Activated CD4-positive, alpha-beta T cell treated with anti-CD3 and anti-CD28 coated beads, Interleukin-2, amount 10 ng/mL, durations not matched to agents 24 days and 14 days (primary cell): ENCODE measurements at regions not wholly inside any gene's neighbourhood (a gene's known extent, or its start where the extent isn't known, plus 50 kb on each side); places are given as distances from the start of the nearest gene placed in this dataset.

Source experiments
- DNase-seq: peaks from one replicate; pipeline ENCODE4 v3.0.0; 2022
- H3K27ac Mint-ChIP-seq: one replicate; pipeline ENCODE4 v1.8.0; 2022; ENCODE audit warnings: mild to moderate bottlenecking, mixed read lengths
- H3K27me3 Mint-ChIP-seq: one replicate; pipeline ENCODE4 v1.8.0; 2022; ENCODE audit warnings: mixed read lengths
- H3K36me3 Mint-ChIP-seq: one replicate; pipeline ENCODE4 v1.8.0; 2022; ENCODE audit warnings: low read depth, mild to moderate bottlenecking, mixed read lengths
- H3K4me1 Mint-ChIP-seq: one replicate; pipeline ENCODE4 v1.8.0; 2021; ENCODE audit warnings: mixed read lengths
- H3K4me3 Mint-ChIP-seq: one replicate; pipeline ENCODE4 v1.8.0; 2022; ENCODE audit warnings: mild to moderate bottlenecking, moderate library complexity, mixed read lengths
- H3K9me3 Mint-ChIP-seq: one replicate; pipeline ENCODE4 v1.8.0; 2021; ENCODE audit warnings: mixed read lengths
- intact Hi-C: fragments of 100-400 bp; cut with micrococcal nuclease; formaldehyde crosslinking; loops from one replicate; pipeline ENCODE4 v1.15.1; 2023

DNA sequence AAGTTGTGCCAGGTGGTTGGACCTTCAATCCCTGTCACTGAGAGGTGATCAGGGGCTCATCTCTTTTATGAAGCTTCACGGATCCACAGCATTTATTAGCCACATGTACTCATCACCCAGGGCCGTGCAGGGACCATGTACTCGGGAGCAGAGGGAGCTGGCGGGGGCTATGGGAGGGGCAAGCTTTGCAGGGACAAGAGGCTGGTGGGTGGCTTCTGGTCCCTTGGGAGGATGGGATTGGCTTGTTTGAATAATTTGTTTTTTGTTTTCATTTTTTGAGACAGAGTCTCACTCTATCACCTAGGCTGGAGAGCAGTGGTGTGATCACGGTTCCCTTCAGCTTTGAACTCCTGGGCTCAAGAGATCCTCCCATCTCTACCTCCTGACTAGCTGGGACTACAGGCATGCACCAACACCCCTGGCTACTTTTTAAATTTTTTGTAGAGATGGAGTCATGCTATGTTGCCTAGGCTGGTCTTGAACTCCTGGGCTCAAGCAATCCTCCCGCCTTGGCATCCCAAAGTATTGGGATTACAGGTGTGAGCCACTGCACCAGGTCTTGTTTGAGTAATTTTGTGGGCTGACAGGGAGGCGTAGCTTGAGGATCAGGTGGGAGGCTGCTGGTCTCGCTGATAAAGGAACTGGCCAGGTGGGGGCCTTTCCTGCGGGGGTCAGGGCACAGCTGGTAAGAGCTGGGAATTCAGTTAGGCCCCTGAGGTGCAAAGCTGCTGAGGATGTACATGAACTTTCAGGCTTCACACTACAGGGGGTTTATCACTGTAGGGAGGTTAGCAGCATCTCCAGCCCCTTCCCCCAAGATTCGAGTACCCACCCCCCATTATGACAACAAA is 308.0 kb upstream of the C1orf174 start:
- no peak overlapping the region for H3K27ac Mint-ChIP-seq
- intact Hi-C loops = no loop called here
- peaks cover 15% of the 10 kb centered on the region for H3K9me3 Mint-ChIP-seq
- H3K4me3 Mint-ChIP-seq = no peak overlapping the region
- no peaks in the 10 kb centered on the region for H3K27me3 Mint-ChIP-seq
- no peaks in the 10 kb centered on the region for H3K4me1 Mint-ChIP-seq
- no peaks in the 10 kb centered on the region for H3K36me3 Mint-ChIP-seq
- no peak for DNase-seq

DNA sequence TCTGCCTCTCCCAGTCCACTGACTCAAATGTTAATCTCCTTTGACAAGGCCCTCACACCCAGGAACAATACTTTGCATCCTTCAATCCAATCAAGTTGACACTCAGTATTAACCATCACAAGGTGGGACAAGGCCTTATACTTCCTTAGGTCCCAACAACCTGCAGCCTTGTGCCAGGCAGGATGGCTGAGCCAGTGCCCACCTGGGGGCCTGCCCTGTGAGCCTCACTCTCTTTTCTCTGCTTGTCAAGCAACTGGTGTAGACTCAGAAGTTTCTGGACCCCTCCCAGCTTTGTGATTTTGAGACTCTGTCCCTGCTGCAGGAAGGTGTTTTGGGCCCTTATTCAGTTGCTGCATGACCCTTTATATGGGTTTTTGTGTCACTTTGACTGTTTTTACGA is 310.0 kb upstream of the C1orf174 start:
- Mint-ChIP-seq H3K4me1 (no peaks in the 10 kb centered on the region), H3K27ac (no peak overlapping the region), H3K4me3 (no peak overlapping the region), H3K9me3 (peaks cover 5% of the 10 kb centered on the region), H3K36me3 (no peaks in the 10 kb centered on the region), H3K27me3 (no peaks in the 10 kb centered on the region)
- intact Hi-C loops = no loop called here
- DNase-seq = no peak

GRCh38 chr1:4212796-4213195 is 312.7 kb upstream of the C1orf174 start:
- no peak for DNase-seq
- Mint-ChIP-seq H3K4me3 (no peak overlapping the region), H3K9me3 (no peaks in the 10 kb centered on the region), H3K4me1 (no peaks in the 10 kb centered on the region), H3K27ac (no peak overlapping the region), H3K36me3 (no peaks in the 10 kb centered on the region), H3K27me3 (no peaks in the 10 kb centered on the region)
- intact Hi-C loops = no loop called here

- no peak for DNase-seq
- no peaks in the 10 kb centered on the region for H3K4me1 Mint-ChIP-seq
- no peaks in the 10 kb centered on the region for H3K27me3 Mint-ChIP-seq
- H3K9me3 Mint-ChIP-seq = no peaks in the 10 kb centered on the region
- H3K4me3 Mint-ChIP-seq = no peak overlapping the region
- no peak overlapping the region for H3K27ac Mint-ChIP-seq
- no peaks in the 10 kb centered on the region for H3K36me3 Mint-ChIP-seq
- intact Hi-C loops = no loop called here
Observed at GRCh38 chr1:4213366-4213973, 313.4 kb upstream of the C1orf174 start.

GRCh38 chr1:4214826-4215225 is 314.8 kb upstream of the C1orf174 start:
- no peaks in the 10 kb centered on the region for H3K36me3 Mint-ChIP-seq
- H3K4me1 Mint-ChIP-seq = no peaks in the 10 kb centered on the region
- H3K27ac Mint-ChIP-seq = no peak overlapping the region
- intact Hi-C loops = no loop called here
- H3K27me3 Mint-ChIP-seq = no peaks in the 10 kb centered on the region
- H3K4me3 Mint-ChIP-seq = no peak overlapping the region
- no peak for DNase-seq
- no peaks in the 10 kb centered on the region for H3K9me3 Mint-ChIP-seq

- Mint-ChIP-seq H3K4me1 (no peaks in the 10 kb centered on the region), H3K27ac (no peak overlapping the region), H3K4me3 (no peak overlapping the region), H3K9me3 (no peaks in the 10 kb centered on the region), H3K27me3 (no peaks in the 10 kb centered on the region), H3K36me3 (no peaks in the 10 kb centered on the region)
- DNase-seq = no peak
- intact Hi-C loops = no loop called here
Observed at GRCh38 chr1:4215391-4215790, 315.3 kb upstream of the C1orf174 start.

- Mint-ChIP-seq H3K4me3 (no peak overlapping the region), H3K27me3 (no peaks in the 10 kb centered on the region), H3K27ac (no peak overlapping the region), H3K9me3 (no peaks in the 10 kb centered on the region), H3K4me1 (no peaks in the 10 kb centered on the region), H3K36me3 (no peaks in the 10 kb centered on the region)
- DNase-seq = no peak
- intact Hi-C loops = no loop called here
Observed at GRCh38 chr1:4216231-4216630, 316.2 kb upstream of the C1orf174 start.

- DNase-seq = no peak
- Mint-ChIP-seq H3K36me3 (no peaks in the 10 kb centered on the region), H3K4me1 (no peaks in the 10 kb centered on the region), H3K27me3 (no peaks in the 10 kb centered on the region), H3K27ac (no peak overlapping the region), H3K9me3 (no peaks in the 10 kb centered on the region), H3K4me3 (no peak overlapping the region)
- intact Hi-C loops = no loop called here
Observed at GRCh38 chr1:4218619-4219018, 318.5 kb upstream of the C1orf174 start.

DNA sequence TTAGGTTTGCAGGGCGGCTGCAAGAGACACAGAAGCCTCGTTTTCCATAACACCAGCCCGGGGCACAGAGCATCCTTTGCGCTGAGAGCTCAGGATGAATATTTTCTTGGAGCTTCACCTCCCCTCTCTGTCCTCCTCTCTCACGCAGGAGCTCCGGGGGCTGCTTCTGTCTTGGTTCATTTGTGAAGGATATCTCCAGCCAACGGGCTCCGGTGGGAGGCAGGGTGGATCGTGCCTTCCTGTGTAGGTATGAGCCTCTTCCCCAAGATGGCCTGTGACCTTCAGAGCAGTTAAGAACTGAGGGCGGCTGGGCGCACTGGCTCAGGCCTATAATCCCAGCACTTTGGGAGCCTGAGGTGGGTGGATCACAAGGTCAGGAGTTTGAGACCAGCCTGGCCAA is 319.0 kb upstream of the C1orf174 start:
- H3K4me1 Mint-ChIP-seq = no peaks in the 10 kb centered on the region
- no peaks in the 10 kb centered on the region for H3K9me3 Mint-ChIP-seq
- DNase-seq = no peak
- H3K36me3 Mint-ChIP-seq = no peaks in the 10 kb centered on the region
- intact Hi-C loops = no loop called here
- H3K4me3 Mint-ChIP-seq = no peak overlapping the region
- H3K27me3 Mint-ChIP-seq = no peaks in the 10 kb centered on the region
- H3K27ac Mint-ChIP-seq = no peak overlapping the region

- Mint-ChIP-seq H3K4me3 (no peak overlapping the region), H3K27me3 (no peaks in the 10 kb centered on the region), H3K36me3 (no peaks in the 10 kb centered on the region), H3K9me3 (no peaks in the 10 kb centered on the region), H3K4me1 (no peaks in the 10 kb centered on the region), H3K27ac (no peak overlapping the region)
- DNase-seq = no peak
- intact Hi-C loops = no loop called here
Observed at GRCh38 chr1:4219826-4220225, 319.8 kb upstream of the C1orf174 start.

DNA sequence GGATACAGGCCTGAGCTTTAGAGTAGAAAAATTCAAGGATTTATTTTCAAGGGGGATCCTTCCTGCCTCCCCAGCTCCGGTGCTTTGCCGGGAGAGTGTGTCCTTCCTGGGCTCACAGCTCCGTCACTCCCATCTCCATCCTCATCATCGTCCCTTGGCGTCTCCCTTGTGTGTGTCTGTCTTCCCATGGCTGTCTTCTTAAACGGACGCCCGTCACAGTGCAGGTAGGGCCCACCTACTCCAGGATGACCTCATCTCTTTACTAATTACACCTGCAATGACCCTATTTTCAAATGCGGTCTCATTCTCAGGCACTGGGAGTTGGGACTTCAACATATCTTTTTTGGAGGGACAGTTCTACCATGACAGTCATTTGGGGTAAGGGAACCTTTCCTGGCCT is 320.3 kb upstream of the C1orf174 start:
- H3K4me1 Mint-ChIP-seq = no peaks in the 10 kb centered on the region
- intact Hi-C loops = no loop called here
- no peaks in the 10 kb centered on the region for H3K27me3 Mint-ChIP-seq
- H3K36me3 Mint-ChIP-seq = no peaks in the 10 kb centered on the region
- no peaks in the 10 kb centered on the region for H3K9me3 Mint-ChIP-seq
- DNase-seq = no peak
- no peak overlapping the region for H3K4me3 Mint-ChIP-seq
- no peak overlapping the region for H3K27ac Mint-ChIP-seq

DNA sequence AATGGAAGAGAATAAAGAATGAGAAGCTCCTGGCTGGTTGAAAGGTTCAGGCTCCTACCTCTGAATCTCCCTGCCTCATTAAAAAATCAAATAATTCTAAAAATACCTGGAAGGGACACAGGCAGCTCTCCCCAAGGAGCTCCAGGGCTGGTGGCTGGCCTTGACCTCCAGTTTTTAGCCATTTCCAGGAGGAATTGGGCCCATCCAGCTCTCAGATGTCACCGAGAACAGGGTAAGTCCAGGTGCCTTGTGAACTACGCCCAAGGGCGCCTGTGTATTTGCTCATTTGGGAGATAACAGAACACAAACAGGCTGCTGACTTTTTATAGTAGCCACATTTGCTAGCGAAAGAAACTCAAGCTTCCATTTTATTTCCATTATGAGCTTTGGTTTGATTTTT is 321.0 kb upstream of the C1orf174 start:
- H3K4me1 Mint-ChIP-seq = no peaks in the 10 kb centered on the region
- H3K36me3 Mint-ChIP-seq = no peaks in the 10 kb centered on the region
- no peak overlapping the region for H3K27ac Mint-ChIP-seq
- no peak overlapping the region for H3K4me3 Mint-ChIP-seq
- H3K27me3 Mint-ChIP-seq = no peaks in the 10 kb centered on the region
- intact Hi-C loops = no loop called here
- no peak for DNase-seq
- H3K9me3 Mint-ChIP-seq = no peaks in the 10 kb centered on the region

GRCh38 chr1:4224684-4225467 is 324.8 kb upstream of the C1orf174 start:
- no peaks in the 10 kb centered on the region for H3K9me3 Mint-ChIP-seq
- no peaks in the 10 kb centered on the region for H3K27me3 Mint-ChIP-seq
- intact Hi-C loops = no loop called here
- no peak overlapping the region for H3K4me3 Mint-ChIP-seq
- H3K27ac Mint-ChIP-seq = no peak overlapping the region
- H3K36me3 Mint-ChIP-seq = no peaks in the 10 kb centered on the region
- no peaks in the 10 kb centered on the region for H3K4me1 Mint-ChIP-seq
- no peak for DNase-seq

- H3K27ac Mint-ChIP-seq = no peak overlapping the region
- no peak overlapping the region for H3K4me3 Mint-ChIP-seq
- H3K4me1 Mint-ChIP-seq = no peaks in the 10 kb centered on the region
- no peaks in the 10 kb centered on the region for H3K36me3 Mint-ChIP-seq
- no peaks in the 10 kb centered on the region for H3K27me3 Mint-ChIP-seq
- no peak for DNase-seq
- no peaks in the 10 kb centered on the region for H3K9me3 Mint-ChIP-seq
- intact Hi-C loops = no loop called here
Observed at GRCh38 chr1:4227986-4228385, 327.9 kb upstream of the C1orf174 start.
